AG10803 (cell line): ENCODE measurements at regions not wholly inside any gene's neighbourhood (a gene's known extent, or its start where the extent isn't known, plus 50 kb on each side); places are given as distances from the start of the nearest gene placed in this dataset.

Experiments
- DNase-seq: peaks from one replicate; pipeline ENCODE4 v3.0.0; 2010; ENCODE audit warnings: low read depth
- H3K4me3 ChIP-seq: 2 replicates; pipeline ENCODE4 v1.5.1; 2011; ENCODE audit warnings: mild to moderate bottlenecking, low read length, control low read depth
- CTCF ChIP-seq: conservative IDR thresholded peaks from 2 replicates; pipeline ENCODE4 v1.5.1; 2011; ENCODE audit warnings: mild to moderate bottlenecking, low read length, control low read depth, inconsistent platforms

GRCh38 chr21:28789523-28789922 is 203.2 kb downstream of the LTN1 start:
- H3K4me3 ChIP-seq: no peak overlapping the region
- no peak for TF ChIP-seq CTCF
- DNase-seq: no peak

GRCh38 chr21:28788030-28788429 is 204.6 kb downstream of the LTN1 start:
- TF ChIP-seq CTCF: no peak
- H3K4me3 ChIP-seq: no peak overlapping the region
- no peak for DNase-seq

GRCh38 chr21:28783641-28784185 is 209.0 kb downstream of the LTN1 start:
- no peak for TF ChIP-seq CTCF
- DNase-seq: no peak
- H3K4me3 ChIP-seq: no peak overlapping the region

GRCh38 chr21:28781602-28782276 is 210.9 kb downstream of the LTN1 start:
- peak; percentile 26 for DNase-seq
- peak; percentile 68 for TF ChIP-seq CTCF
- no peak overlapping the region for H3K4me3 ChIP-seq

- no peak for TF ChIP-seq CTCF
- no peak overlapping the region for H3K4me3 ChIP-seq
- no peak for DNase-seq
Measured at GRCh38 chr21:28779914-28780313, 212.8 kb downstream of the LTN1 start.

GRCh38 chr21:28776251-28776650 is 216.4 kb downstream of the LTN1 start:
- TF ChIP-seq CTCF: no peak
- DNase-seq: peak; percentile 65

GRCh38 chr21:28775071-28775470 is 217.6 kb downstream of the LTN1 start:
- DNase-seq: no peak
- no peak for TF ChIP-seq CTCF
- no peak overlapping the region for H3K4me3 ChIP-seq

More at GRCh38 chr21:28776251-28776650, 216.4 kb downstream of the LTN1 start:
- H3K4me3 ChIP-seq: no peak overlapping the region
